Fibroblast of lung (primary cell): ENCODE measurements at regions not wholly inside any gene's neighbourhood (a gene's known extent, or its start where the extent isn't known, plus 50 kb on each side); places are given as distances from the start of the nearest gene placed in this dataset.

Experiments
- DNase-seq, 2 donors: peaks; one replicate each; pipeline versions ENCODE4 v3.0.0 to v3.0.0-alpha.2; 2010; ENCODE audit warnings: low read depth in 2 of 2
- H2AFZ ChIP-seq: 2 replicates; pipeline ENCODE4 v1.5.1; 2012; ENCODE audit warnings: low read length, control low read depth, inconsistent platforms
- H3K27ac ChIP-seq: 2 replicates; pipeline ENCODE4 v1.5.1; 2011; ENCODE audit warnings: low read length, control low read depth; ENCODE audit not compliant: insufficient read depth
- H3K27me3 ChIP-seq: 2 replicates; pipeline ENCODE4 v1.5.1; 2011; ENCODE audit warnings: mild to moderate bottlenecking, low read length; ENCODE audit not compliant: control insufficient read depth, insufficient read depth
- H3K36me3 ChIP-seq: 2 replicates; pipeline ENCODE4 v1.5.1; 2011; ENCODE audit warnings: low read length; ENCODE audit not compliant: control insufficient read depth, insufficient read depth
- H3K4me1 ChIP-seq: 2 replicates; pipeline ENCODE4 v1.5.1; 2011; ENCODE audit warnings: low read length; ENCODE audit not compliant: control insufficient read depth, insufficient read depth; ENCODE audit errors: extremely low read depth
- H3K4me2 ChIP-seq: 2 replicates; pipeline ENCODE4 v1.5.1; 2011; ENCODE audit warnings: low read length, control low read depth; ENCODE audit not compliant: insufficient read depth; ENCODE audit errors: extremely low read depth
- H3K4me3 ChIP-seq, 4 experiments: fragments of 200-600 bp in 1 of 4; sonication (generic) in 1 of 4; replicated peaks in 1 of 4; 2 replicates each; pipeline ENCODE4 v1.5.1; 2011 to 2016; ENCODE audit warnings: low read length in 4 of 4, low read depth in 3 of 4, mild to moderate bottlenecking in 3 of 4, control low read depth in 2 of 4, inconsistent platforms in 1 of 4, mixed read lengths in 1 of 4; ENCODE audit not compliant: insufficient read depth in 1 of 4; ENCODE audit errors: control extremely low read depth in 1 of 4
- H3K79me2 ChIP-seq: 2 replicates; pipeline ENCODE4 v1.5.1; 2012; ENCODE audit warnings: mild to moderate bottlenecking, low read length, inconsistent platforms; ENCODE audit not compliant: control insufficient read depth, insufficient read depth
- H3K9ac ChIP-seq: 2 replicates; pipeline ENCODE4 v1.5.1; 2011; ENCODE audit warnings: mild to moderate bottlenecking, low read length, control low read depth; ENCODE audit not compliant: insufficient read depth
- H3K9me3 ChIP-seq: 2 replicates; pipeline ENCODE4 v1.5.1; 2012; ENCODE audit warnings: low read depth, low read length; ENCODE audit not compliant: control insufficient read depth, insufficient read depth
- H4K20me1 ChIP-seq: 2 replicates; pipeline ENCODE4 v1.5.1; 2011; ENCODE audit warnings: low read length; ENCODE audit not compliant: control insufficient read depth, insufficient read depth; ENCODE audit errors: extremely low read depth
- CTCF ChIP-seq, 2 donors: IDR thresholded peaks in 1 of 2; conservative IDR thresholded peaks in 1 of 2; 1 replicate in 1 of 2; 2 replicates in 1 of 2; pipeline ENCODE4 v1.5.1; 2011 to 2012; ENCODE audit warnings: low read length in 2 of 2, control low read depth in 1 of 2, inconsistent platforms in 1 of 2, low read depth in 1 of 2, mild to moderate bottlenecking in 1 of 2
- EZH2 ChIP-seq: IDR thresholded peaks from 2 replicates; pipeline ENCODE4 v1.5.1; 2012; ENCODE audit warnings: low read length, control low read depth, mild to moderate bottlenecking; ENCODE audit errors: missing control alignments

- Histone ChIP-seq H3K4me3 (no peak overlapping the region), H3K4me2 (no peak overlapping the region), H3K79me2 (no peaks in the 10 kb centered on the region), H4K20me1 (no peaks in the 10 kb centered on the region), H3K27me3 (no peaks in the 10 kb centered on the region), H3K36me3 (no peaks in the 10 kb centered on the region), H3K4me1 (no peaks in the 10 kb centered on the region), H3K27ac (no peak overlapping the region), H3K9me3 (no peaks in the 10 kb centered on the region), H3K9ac (no peak overlapping the region), H2AFZ (no peak overlapping the region)
- TF ChIP-seq CTCF (conservative IDR thresholded peaks at IDR 0.05 in 1 of 2, IDR thresholded peaks at IDR 0.05 in 1 of 2; ENCODE audit: low read depth in 1 of 2, low read length in 2 of 2) = no peak
- TF ChIP-seq EZH2 = no peak
- DNase-seq = no peak
Measured at GRCh38 chr19:30161021-30161655, 211.0 kb upstream of the ZNF536 start.

- no peaks in the 10 kb centered on the region for H3K9me3 ChIP-seq
- no peak overlapping the region for H3K4me2 ChIP-seq
- no peak overlapping the region for H3K9ac ChIP-seq
- H2AFZ ChIP-seq = no peak overlapping the region
- no peaks in the 10 kb centered on the region for H3K79me2 ChIP-seq
- TF ChIP-seq CTCF (conservative IDR thresholded peaks at IDR 0.05 in 1 of 2, IDR thresholded peaks at IDR 0.05 in 1 of 2; ENCODE audit: low read depth in 1 of 2, low read length in 2 of 2) (no peak), EZH2 (no peak)
- DNase-seq = no peak
- no peaks in the 10 kb centered on the region for H3K4me1 ChIP-seq
- no peaks in the 10 kb centered on the region for H4K20me1 ChIP-seq
- no peak overlapping the region for H3K27ac ChIP-seq
- no peaks in the 10 kb centered on the region for H3K36me3 ChIP-seq
- H3K4me3 ChIP-seq = no peak overlapping the region
- no peaks in the 10 kb centered on the region for H3K27me3 ChIP-seq
Measured at GRCh38 chr19:30161770-30162169, 210.4 kb upstream of the ZNF536 start.

- DNase-seq = no peak
- TF ChIP-seq EZH2 (no peak), CTCF (conservative IDR thresholded peaks at IDR 0.05 in 1 of 2, IDR thresholded peaks at IDR 0.05 in 1 of 2; ENCODE audit: low read depth in 1 of 2, low read length in 2 of 2) (no peak)
- H3K79me2 ChIP-seq = no peaks in the 10 kb centered on the region
- no peaks in the 10 kb centered on the region for H4K20me1 ChIP-seq
- no peak overlapping the region for H3K27ac ChIP-seq
- H3K4me3 ChIP-seq = no peak overlapping the region
- H2AFZ ChIP-seq = no peak overlapping the region
- H3K27me3 ChIP-seq = no peaks in the 10 kb centered on the region
- no peak overlapping the region for H3K4me2 ChIP-seq
- H3K9ac ChIP-seq = no peak overlapping the region
- H3K4me1 ChIP-seq = no peaks in the 10 kb centered on the region
- no peaks in the 10 kb centered on the region for H3K36me3 ChIP-seq
- no peaks in the 10 kb centered on the region for H3K9me3 ChIP-seq
Measured at GRCh38 chr19:30162718-30163117, 209.5 kb upstream of the ZNF536 start.
